Vagina (tissue), 2 donors: ENCODE measurements at regions not wholly inside any gene's neighbourhood (a gene's known extent, or its start where the extent isn't known, plus 50 kb on each side); places are given as distances from the start of the nearest gene placed in this dataset.

Experiments
- DNase-seq, 2 donors: peaks; one replicate each; pipeline ENCODE4 v3.0.0-alpha.2; 2017; ENCODE audit errors: extremely low spot score in 2 of 2
- H3K27ac ChIP-seq: fragments of 200-600 bp; sonication (generic); one replicate; pipeline ENCODE4 v1.5.1; 2019
- H3K27me3 ChIP-seq: fragments of 200-600 bp; sonication (generic); one replicate; pipeline ENCODE4 v1.5.1; 2019
- H3K36me3 ChIP-seq, 2 donors: fragments of 200-600 bp; sonication (generic); one replicate each; pipeline ENCODE4 v1.5.1; 2017 to 2019
- H3K4me1 ChIP-seq: fragments of 200-600 bp; sonication (generic); one replicate; pipeline ENCODE4 v1.5.1; 2019
- H3K4me3 ChIP-seq, 2 donors: fragments of 200-600 bp; sonication (generic); 1 replicate in 1 of 2; 2 replicates in 1 of 2; pipeline ENCODE4 v1.5.1; 2016 to 2019
- H3K9me3 ChIP-seq: fragments of 200-600 bp; sonication (generic); one replicate; pipeline ENCODE4 v1.5.1; 2019
- CTCF ChIP-seq, 3 experiments: fragments of 450-650 bp in 2 of 3; fragments of 200-600 bp in 1 of 3; sonication (generic) in 1 of 3; IDR thresholded peaks; one replicate each; pipeline ENCODE4 v1.5.1; 2017 to 2019; ENCODE audit warnings: antibody characterized with exemption in 3 of 3, mild to moderate bottlenecking in 2 of 3, moderate library complexity in 2 of 3
- POLR2A ChIP-seq, 2 donors: fragments of 450-650 bp; IDR thresholded peaks; one replicate each; pipeline ENCODE4 v1.6.1; 2017; ENCODE audit warnings: antibody characterized with exemption in 2 of 2, mild to moderate bottlenecking in 2 of 2, moderate library complexity in 2 of 2
- POLR2AphosphoS5 ChIP-seq, 2 donors: sonication (generic); formaldehyde crosslinking; IDR thresholded peaks; one replicate each; pipeline ENCODE4 v1.9.0; 2017; ENCODE audit warnings: antibody characterized with exemption in 2 of 2, mild to moderate bottlenecking in 2 of 2, low read depth in 1 of 2; ENCODE audit not compliant: insufficient read depth in 1 of 2
- intact Hi-C: fragments of 100-400 bp; cut with DNase I; formaldehyde crosslinking; loops from one replicate; pipeline ENCODE4 v1.15.1; 2023

- no peak for DNase-seq
- H3K4me3 ChIP-seq = no peak overlapping the region
- intact Hi-C loops = no loop called here
- no peaks in the 10 kb centered on the region for H3K36me3 ChIP-seq
- H3K27ac ChIP-seq = no peak overlapping the region
- TF ChIP-seq POLR2AphosphoS5 (IDR thresholded peaks at IDR 0.05; ENCODE audit: insufficient read depth in 1 of 2, low read depth in 1 of 2) (no peak), CTCF (IDR thresholded peaks at IDR 0.05) (no peak), POLR2A (IDR thresholded peaks at IDR 0.05) (no peak)
- H3K27me3 ChIP-seq = no peaks in the 10 kb centered on the region
- H3K9me3 ChIP-seq = no peaks in the 10 kb centered on the region
- H3K4me1 ChIP-seq = no peaks in the 10 kb centered on the region
These were observed 1079.3 kb upstream of the LRRTM3 start for GRCh38 chr10:65846541-65846940.

- intact Hi-C loops = no loop called here
- H3K27me3 ChIP-seq = no peaks in the 10 kb centered on the region
- no peaks in the 10 kb centered on the region for H3K4me1 ChIP-seq
- no peaks in the 10 kb centered on the region for H3K36me3 ChIP-seq
- H3K4me3 ChIP-seq = no peak overlapping the region
- H3K9me3 ChIP-seq = no peaks in the 10 kb centered on the region
- no peak overlapping the region for H3K27ac ChIP-seq
- no peak for DNase-seq
- TF ChIP-seq POLR2A (IDR thresholded peaks at IDR 0.05) (no peak), POLR2AphosphoS5 (IDR thresholded peaks at IDR 0.05; ENCODE audit: insufficient read depth in 1 of 2, low read depth in 1 of 2) (no peak), CTCF (IDR thresholded peaks at IDR 0.05) (no peak)
These were observed 1078.9 kb upstream of the LRRTM3 start for GRCh38 chr10:65846949-65847348.

- Histone ChIP-seq H3K4me3 (no peak overlapping the region), H3K27ac (no peak overlapping the region), H3K27me3 (no peaks in the 10 kb centered on the region), H3K9me3 (no peaks in the 10 kb centered on the region), H3K4me1 (no peaks in the 10 kb centered on the region), H3K36me3 (no peaks in the 10 kb centered on the region)
- TF ChIP-seq POLR2A (IDR thresholded peaks at IDR 0.05) (no peak), CTCF (IDR thresholded peaks at IDR 0.05) (no peak), POLR2AphosphoS5 (IDR thresholded peaks at IDR 0.05; ENCODE audit: insufficient read depth in 1 of 2, low read depth in 1 of 2) (no peak)
- intact Hi-C loops = no loop called here
- no peak for DNase-seq
These were observed 1078.2 kb upstream of the LRRTM3 start for GRCh38 chr10:65847436-65848230.

- Histone ChIP-seq H3K36me3 (no peaks in the 10 kb centered on the region), H3K27me3 (no peaks in the 10 kb centered on the region), H3K27ac (no peak overlapping the region), H3K9me3 (no peaks in the 10 kb centered on the region), H3K4me1 (no peaks in the 10 kb centered on the region), H3K4me3 (no peak overlapping the region)
- intact Hi-C loops = no loop called here
- no peak for DNase-seq
- TF ChIP-seq POLR2A (IDR thresholded peaks at IDR 0.05) (no peak), POLR2AphosphoS5 (IDR thresholded peaks at IDR 0.05; ENCODE audit: insufficient read depth in 1 of 2, low read depth in 1 of 2) (no peak), CTCF (IDR thresholded peaks at IDR 0.05) (no peak)
These were observed 1067.0 kb upstream of the LRRTM3 start for GRCh38 chr10:65858841-65859240.

GRCh38 chr10:65861249-65861648 is 1064.6 kb upstream of the LRRTM3 start:
- TF ChIP-seq POLR2A (IDR thresholded peaks at IDR 0.05) (no peak), POLR2AphosphoS5 (IDR thresholded peaks at IDR 0.05; ENCODE audit: insufficient read depth in 1 of 2, low read depth in 1 of 2) (no peak), CTCF (IDR thresholded peaks at IDR 0.05) (no peak)
- H3K4me3 ChIP-seq = no peak overlapping the region
- DNase-seq = no peak
- H3K9me3 ChIP-seq = no peaks in the 10 kb centered on the region
- no peaks in the 10 kb centered on the region for H3K36me3 ChIP-seq
- intact Hi-C loops = no loop called here
- no peaks in the 10 kb centered on the region for H3K4me1 ChIP-seq
- H3K27me3 ChIP-seq = no peaks in the 10 kb centered on the region
- H3K27ac ChIP-seq = no peak overlapping the region
